ENCODE measurements at regions not wholly inside any gene's neighbourhood (a gene's known extent, or its start where the extent isn't known, plus 50 kb on each side); places are given as distances from the start of the nearest gene placed in this dataset.
"Not testable (repeated sequence)": the region's sequence is repeated elsewhere in the genome, so short reads cannot be mapped to it uniquely, and the experiment has no call there.

DNA sequence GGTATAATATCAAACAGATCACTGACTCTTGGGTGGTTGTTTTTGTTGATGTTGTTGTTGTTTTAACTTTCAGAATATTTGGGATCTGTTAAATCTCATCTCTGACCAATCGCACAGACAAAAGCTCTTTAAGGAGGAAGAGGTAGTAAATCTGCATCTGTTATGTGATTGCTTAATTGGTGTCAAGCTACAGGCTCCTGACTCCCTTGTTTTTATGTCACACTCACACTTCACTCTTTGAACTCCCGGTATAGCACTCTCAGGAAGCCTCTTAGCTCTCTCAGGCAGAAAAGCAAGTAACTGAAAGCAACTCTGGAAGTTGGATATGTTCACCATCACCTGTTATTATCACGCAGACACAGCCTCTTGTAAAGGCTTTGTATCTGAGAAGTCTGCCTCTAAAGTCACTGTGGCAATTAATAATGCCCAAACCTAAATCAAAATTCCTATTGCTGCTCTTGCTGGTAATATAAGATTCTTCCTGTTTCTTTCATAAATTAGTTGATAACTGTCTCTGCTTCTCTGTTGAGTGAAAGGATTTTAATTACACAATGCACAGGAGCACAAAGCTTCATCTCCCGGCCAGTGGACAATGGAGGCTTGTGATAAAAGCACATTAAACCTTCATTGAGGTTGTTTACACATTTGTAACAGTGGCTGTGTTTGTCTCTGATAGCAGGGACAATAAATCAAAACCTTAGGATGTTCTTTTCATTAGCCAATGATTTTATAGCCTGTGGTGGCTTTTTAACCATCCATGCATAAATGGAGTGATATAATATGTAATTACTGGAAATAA is 576.7 kb downstream of the MFSD1 start:
- H3K4me3 ChIP-seq (ENCODE audit: low read depth, low read length): no peak overlapping the region
- no peak for DNase-seq (ENCODE audit: low read depth)
- TF ChIP-seq CTCF (conservative IDR thresholded peaks at IDR 0.05; ENCODE audit: low read depth, low read length): no peak

GRCh38 chr3:159380891-159381290 is 579.0 kb downstream of the MFSD1 start:
- TF ChIP-seq CTCF (conservative IDR thresholded peaks at IDR 0.05; ENCODE audit: low read depth, low read length): no peak
- no peak overlapping the region for H3K4me3 ChIP-seq (ENCODE audit: low read depth, low read length)
- DNase-seq (ENCODE audit: low read depth): no peak

- no peak for TF ChIP-seq CTCF (conservative IDR thresholded peaks at IDR 0.05; ENCODE audit: low read depth, low read length)
- H3K4me3 ChIP-seq (ENCODE audit: low read depth, low read length): no peak overlapping the region
- DNase-seq (ENCODE audit: low read depth): no peak
Measured at GRCh38 chr3:159390656-159391212, 588.9 kb downstream of the MFSD1 start.

DNA sequence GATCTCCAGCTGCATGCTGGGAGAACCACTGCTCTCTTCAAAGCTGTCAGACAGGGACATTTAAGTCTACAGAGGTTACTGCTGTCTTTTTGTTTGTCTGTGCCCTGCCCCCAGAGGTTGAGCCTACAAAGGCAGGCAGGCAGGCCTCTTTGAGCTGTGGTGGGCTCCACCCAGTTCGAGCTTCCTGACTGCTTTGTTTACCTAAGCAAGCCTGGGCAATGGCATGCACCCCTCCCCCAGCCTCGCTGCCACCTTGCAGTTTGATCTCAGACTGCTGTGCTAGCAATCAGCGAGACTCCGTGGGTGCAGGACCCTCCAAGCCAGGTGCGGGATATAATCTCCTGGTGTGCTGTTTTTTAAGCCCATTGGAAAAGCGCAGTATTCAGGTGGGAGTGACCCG is 591.0 kb upstream of the IL12A start:
- H3K4me3 ChIP-seq (ENCODE audit: low read depth, low read length); DNase-seq (ENCODE audit: low read depth): not testable (repeated sequence)

DNA sequence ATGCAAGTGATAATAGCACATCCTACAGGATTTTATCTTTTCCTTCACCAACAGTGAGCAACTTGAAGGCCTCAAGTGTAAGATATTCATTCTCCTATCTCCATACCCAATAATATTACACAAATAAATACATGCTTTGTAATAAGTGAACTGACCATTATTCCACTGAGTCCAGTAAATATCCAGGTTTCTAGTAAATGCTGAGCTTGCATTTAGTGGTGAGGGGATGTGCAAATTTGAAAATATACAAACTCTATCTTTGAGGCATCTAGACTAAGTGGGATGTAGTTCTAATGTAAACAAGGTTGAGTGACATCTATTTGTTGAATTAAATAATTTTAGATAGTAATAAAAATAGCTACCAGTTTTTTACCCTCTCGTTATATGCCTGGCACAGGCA is 587.6 kb upstream of the IL12A start:
- no peak for DNase-seq (ENCODE audit: low read depth)
- no peak for TF ChIP-seq CTCF (conservative IDR thresholded peaks at IDR 0.05; ENCODE audit: low read depth, low read length)
- no peak overlapping the region for H3K4me3 ChIP-seq (ENCODE audit: low read depth, low read length)

DNA sequence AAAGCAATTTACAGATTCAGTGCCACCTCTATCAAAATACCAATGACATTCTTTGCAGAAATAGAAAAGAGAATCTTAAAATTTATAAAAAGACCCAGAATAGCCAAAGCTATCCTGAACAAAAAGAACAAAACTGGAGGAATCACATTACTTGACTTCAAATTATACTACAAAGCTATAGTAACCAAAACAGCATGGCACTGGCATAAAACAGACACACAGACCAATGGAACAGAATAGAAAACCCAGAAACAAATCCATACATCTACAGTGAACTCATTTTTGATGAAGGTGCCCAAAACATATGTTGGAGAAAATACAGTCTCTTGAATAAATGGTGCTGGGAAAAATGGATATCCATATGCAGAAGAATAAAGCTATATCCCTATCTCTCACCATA is 578.9 kb upstream of the IL12A start:
- not testable (repeated sequence) for H3K4me3 ChIP-seq (ENCODE audit: low read depth, low read length); DNase-seq (ENCODE audit: low read depth)

GRCh38 chr3:159413319-159413718 is 575.3 kb upstream of the IL12A start:
- no peak overlapping the region for H3K4me3 ChIP-seq (ENCODE audit: low read depth, low read length)
- DNase-seq (ENCODE audit: low read depth): no peak
- TF ChIP-seq CTCF (conservative IDR thresholded peaks at IDR 0.05; ENCODE audit: low read depth, low read length): no peak

DNA sequence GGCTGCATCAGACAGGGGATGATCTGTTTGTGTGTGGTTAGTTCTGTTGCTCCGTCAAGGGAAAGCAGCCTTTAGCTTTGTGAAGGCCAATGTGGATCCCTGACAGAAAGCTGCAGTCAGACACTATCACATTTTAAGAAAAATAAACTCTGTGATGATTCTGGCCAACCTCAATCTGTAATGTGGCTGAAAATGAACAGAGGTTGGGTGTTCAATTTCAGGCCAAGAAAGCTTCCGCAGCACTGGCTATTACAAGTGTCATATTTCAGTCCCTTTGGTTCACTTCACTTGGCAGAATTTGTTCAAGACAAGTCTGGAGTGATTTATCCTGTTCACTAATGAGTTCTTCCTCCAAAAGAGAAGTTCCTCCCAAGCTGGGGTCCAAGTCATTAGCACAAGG is 571.8 kb upstream of the IL12A start:
- no peak for DNase-seq (ENCODE audit: low read depth)
- no peak for TF ChIP-seq CTCF (conservative IDR thresholded peaks at IDR 0.05; ENCODE audit: low read depth, low read length)
- no peak overlapping the region for H3K4me3 ChIP-seq (ENCODE audit: low read depth, low read length)
